MM.1S (cell line): ENCODE measurements at regions not wholly inside any gene's neighbourhood (a gene's known extent, or its start where the extent isn't known, plus 50 kb on each side); places are given as distances from the start of the nearest gene placed in this dataset.

Source experiments
- CTCF ChIP-seq: fragments of 300-600 bp; sonication (generic); IDR thresholded peaks from 2 replicates; pipeline ENCODE4 v1.5.1; 2016; ENCODE audit warnings: antibody characterized with exemption, low read length, mixed read lengths
- EZH2 ChIP-seq: fragments of 300-600 bp; sonication (generic); optimal IDR thresholded peaks from 2 replicates; pipeline ENCODE3; 2017; ENCODE audit warnings: low read depth, mild to moderate bottlenecking, antibody characterized with exemption, low read length, mixed read lengths
- EZH2phosphoT487 ChIP-seq: fragments of 300-600 bp; sonication (generic); IDR thresholded peaks from 2 replicates; pipeline ENCODE4 v1.6.1; 2018; ENCODE audit warnings: antibody characterized with exemption, low read length

DNA sequence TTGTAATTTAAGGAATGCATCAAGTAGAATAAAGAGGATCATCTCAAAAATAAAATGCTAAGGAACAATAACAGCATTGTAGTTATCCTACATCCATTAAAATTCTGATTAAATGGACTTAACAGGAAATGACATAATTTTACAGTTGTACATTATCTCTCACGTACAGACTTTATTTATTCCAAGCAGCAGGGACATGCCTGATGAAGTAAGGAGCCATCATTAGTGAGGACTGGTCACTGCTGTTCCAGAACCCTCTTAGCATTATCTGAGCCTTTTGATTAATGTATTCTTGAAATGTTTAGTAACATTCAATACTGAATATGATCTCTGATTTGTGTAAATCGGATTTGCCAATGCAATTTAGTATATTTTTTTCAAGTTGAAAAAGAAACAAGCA, 516.1 kb downstream of the DACH1 start:
- TF ChIP-seq CTCF: no peak
- TF ChIP-seq EZH2: no peak
- no peak for TF ChIP-seq EZH2phosphoT487
